ENCODE measurements at regions not wholly inside any gene's neighbourhood (a gene's known extent, or its start where the extent isn't known, plus 50 kb on each side); places are given as distances from the start of the nearest gene placed in this dataset.

- TF ChIP-seq, protein P1, sequence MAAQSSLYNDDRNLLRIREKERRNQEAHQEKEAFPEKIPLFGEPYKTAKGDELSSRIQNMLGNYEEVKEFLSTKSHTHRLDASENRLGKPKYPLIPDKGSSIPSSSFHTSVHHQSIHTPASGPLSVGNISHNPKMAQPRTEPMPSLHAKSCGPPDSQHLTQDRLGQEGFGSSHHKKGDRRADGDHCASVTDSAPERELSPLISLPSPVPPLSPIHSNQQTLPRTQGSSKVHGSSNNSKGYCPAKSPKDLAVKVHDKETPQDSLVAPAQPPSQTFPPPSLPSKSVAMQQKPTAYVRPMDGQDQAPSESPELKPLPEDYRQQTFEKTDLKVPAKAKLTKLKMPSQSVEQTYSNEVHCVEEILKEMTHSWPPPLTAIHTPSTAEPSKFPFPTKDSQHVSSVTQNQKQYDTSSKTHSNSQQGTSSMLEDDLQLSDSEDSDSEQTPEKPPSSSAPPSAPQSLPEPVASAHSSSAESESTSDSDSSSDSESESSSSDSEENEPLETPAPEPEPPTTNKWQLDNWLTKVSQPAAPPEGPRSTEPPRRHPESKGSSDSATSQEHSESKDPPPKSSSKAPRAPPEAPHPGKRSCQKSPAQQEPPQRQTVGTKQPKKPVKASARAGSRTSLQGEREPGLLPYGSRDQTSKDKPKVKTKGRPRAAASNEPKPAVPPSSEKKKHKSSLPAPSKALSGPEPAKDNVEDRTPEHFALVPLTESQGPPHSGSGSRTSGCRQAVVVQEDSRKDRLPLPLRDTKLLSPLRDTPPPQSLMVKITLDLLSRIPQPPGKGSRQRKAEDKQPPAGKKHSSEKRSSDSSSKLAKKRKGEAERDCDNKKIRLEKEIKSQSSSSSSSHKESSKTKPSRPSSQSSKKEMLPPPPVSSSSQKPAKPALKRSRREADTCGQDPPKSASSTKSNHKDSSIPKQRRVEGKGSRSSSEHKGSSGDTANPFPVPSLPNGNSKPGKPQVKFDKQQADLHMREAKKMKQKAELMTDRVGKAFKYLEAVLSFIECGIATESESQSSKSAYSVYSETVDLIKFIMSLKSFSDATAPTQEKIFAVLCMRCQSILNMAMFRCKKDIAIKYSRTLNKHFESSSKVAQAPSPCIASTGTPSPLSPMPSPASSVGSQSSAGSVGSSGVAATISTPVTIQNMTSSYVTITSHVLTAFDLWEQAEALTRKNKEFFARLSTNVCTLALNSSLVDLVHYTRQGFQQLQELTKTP (IDR thresholded peaks at IDR 0.05; ENCODE audit: low read depth in 1 of 2, partially characterized antibody in 2 of 2) = no peak
- TF ChIP-seq CREB3L1 (IDR thresholded peaks at IDR 0.05; ENCODE audit: borderline replicate concordance, low read depth) (no peak), POU5F1 (IDR thresholded peaks at IDR 0.05; ENCODE audit: borderline replicate concordance, low read depth, low read length, partially characterized antibody) (no peak), ILF3 (IDR thresholded peaks at IDR 0.05; ENCODE audit: borderline replicate concordance) (no peak), NRF1 (conservative IDR thresholded peaks at IDR 0.05 in 1 of 2, IDR thresholded peaks at IDR 0.05 in 1 of 2) (no peak), MNT (conservative IDR thresholded peaks at IDR 0.05) (no peak)
- TF ChIP-seq, protein P2, sequence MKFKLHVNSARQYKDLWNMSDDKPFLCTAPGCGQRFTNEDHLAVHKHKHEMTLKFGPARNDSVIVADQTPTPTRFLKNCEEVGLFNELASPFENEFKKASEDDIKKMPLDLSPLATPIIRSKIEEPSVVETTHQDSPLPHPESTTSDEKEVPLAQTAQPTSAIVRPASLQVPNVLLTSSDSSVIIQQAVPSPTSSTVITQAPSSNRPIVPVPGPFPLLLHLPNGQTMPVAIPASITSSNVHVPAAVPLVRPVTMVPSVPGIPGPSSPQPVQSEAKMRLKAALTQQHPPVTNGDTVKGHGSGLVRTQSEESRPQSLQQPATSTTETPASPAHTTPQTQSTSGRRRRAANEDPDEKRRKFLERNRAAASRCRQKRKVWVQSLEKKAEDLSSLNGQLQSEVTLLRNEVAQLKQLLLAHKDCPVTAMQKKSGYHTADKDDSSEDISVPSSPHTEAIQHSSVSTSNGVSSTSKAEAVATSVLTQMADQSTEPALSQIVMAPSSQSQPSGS (CRISPR knock-in tag; IDR thresholded peaks at IDR 0.05) = no peak
These were observed 585.6 kb downstream of the TBL1XR1 start (continued) for GRCh38 chr3:176611703-176612102.

Measured in K562 (cell line).